ENCODE measurements at regions not wholly inside any gene's neighbourhood (a gene's known extent, or its start where the extent isn't known, plus 50 kb on each side); places are given as distances from the start of the nearest gene placed in this dataset.

- H3K4me3 ChIP-seq, result no peak overlapping the region
- Mint-ChIP-seq H3K36me3 (ENCODE audit: low read depth) (no peaks in the 10 kb centered on the region), H3K27ac (no peak overlapping the region), H3K4me1 (peaks cover 7% of the 10 kb centered on the region; the same call in 2 of the 3 replicates), H3K27me3 (ENCODE audit: insufficient read depth, low read depth, poor library complexity) (no peaks in the 10 kb centered on the region), H3K4me3 (no peak overlapping the region), H3K9me3 (no peaks in the 10 kb centered on the region)
- H3K79me2 ChIP-seq (replicated peaks; ENCODE audit: insufficient read depth), result no peaks in the 10 kb centered on the region
- DNase-seq (ENCODE audit: low spot score) (no peak), ATAC-seq (no peak)
- H3K27ac ChIP-seq (ENCODE audit: low read depth), result no peak overlapping the region
- H2AFZ ChIP-seq, result no peak overlapping the region
- H3F3A ChIP-seq (replicated peaks; ENCODE audit: low read depth), result no peaks in the 10 kb centered on the region
- H3K27me3 ChIP-seq (ENCODE audit: insufficient read depth), result no peaks in the 10 kb centered on the region
- no peaks in the 10 kb centered on the region for H3K9me2 ChIP-seq (ENCODE audit: insufficient read depth)
- no peaks in the 10 kb centered on the region for H4K20me1 ChIP-seq (replicated peaks; ENCODE audit: insufficient read depth)
- TF ChIP-seq, protein P1, sequence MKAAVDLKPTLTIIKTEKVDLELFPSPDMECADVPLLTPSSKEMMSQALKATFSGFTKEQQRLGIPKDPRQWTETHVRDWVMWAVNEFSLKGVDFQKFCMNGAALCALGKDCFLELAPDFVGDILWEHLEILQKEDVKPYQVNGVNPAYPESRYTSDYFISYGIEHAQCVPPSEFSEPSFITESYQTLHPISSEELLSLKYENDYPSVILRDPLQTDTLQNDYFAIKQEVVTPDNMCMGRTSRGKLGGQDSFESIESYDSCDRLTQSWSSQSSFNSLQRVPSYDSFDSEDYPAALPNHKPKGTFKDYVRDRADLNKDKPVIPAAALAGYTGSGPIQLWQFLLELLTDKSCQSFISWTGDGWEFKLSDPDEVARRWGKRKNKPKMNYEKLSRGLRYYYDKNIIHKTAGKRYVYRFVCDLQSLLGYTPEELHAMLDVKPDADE (IDR thresholded peaks at IDR 0.05), result no peak
- TF ChIP-seq POLR2AphosphoS5 (IDR thresholded peaks at IDR 0.05; ENCODE audit: low read depth) (no peak), ZNF114 (CRISPR knock-in tag; IDR thresholded peaks at IDR 0.05) (no peak), JUNB (IDR thresholded peaks at IDR 0.05; ENCODE audit: unreplicated experiment) (no peak), EZH2 (IDR thresholded peaks at IDR 0.05; ENCODE audit: low read depth, unreplicated experiment) (no peak), ZNF462 (CRISPR knock-in tag; IDR thresholded peaks at IDR 0.05) (no peak), ZNF331 (CRISPR knock-in tag; IDR thresholded peaks at IDR 0.05; ENCODE audit: low read depth) (no peak), CREB1 (CRISPR knock-in tag; IDR thresholded peaks at IDR 0.05; ENCODE audit: low read depth) (no peak), REST (IDR thresholded peaks at IDR 0.05; ENCODE audit: unreplicated experiment) (no peak), EZH2phosphoT487 (IDR thresholded peaks at IDR 0.05; ENCODE audit: unreplicated experiment) (no peak), STAT1 (IDR thresholded peaks at IDR 0.05; ENCODE audit: unreplicated experiment) (no peak), NANOG (IDR thresholded peaks at IDR 0.05; ENCODE audit: borderline replicate concordance) (no peak)
- TF ChIP-seq, protein P2, sequence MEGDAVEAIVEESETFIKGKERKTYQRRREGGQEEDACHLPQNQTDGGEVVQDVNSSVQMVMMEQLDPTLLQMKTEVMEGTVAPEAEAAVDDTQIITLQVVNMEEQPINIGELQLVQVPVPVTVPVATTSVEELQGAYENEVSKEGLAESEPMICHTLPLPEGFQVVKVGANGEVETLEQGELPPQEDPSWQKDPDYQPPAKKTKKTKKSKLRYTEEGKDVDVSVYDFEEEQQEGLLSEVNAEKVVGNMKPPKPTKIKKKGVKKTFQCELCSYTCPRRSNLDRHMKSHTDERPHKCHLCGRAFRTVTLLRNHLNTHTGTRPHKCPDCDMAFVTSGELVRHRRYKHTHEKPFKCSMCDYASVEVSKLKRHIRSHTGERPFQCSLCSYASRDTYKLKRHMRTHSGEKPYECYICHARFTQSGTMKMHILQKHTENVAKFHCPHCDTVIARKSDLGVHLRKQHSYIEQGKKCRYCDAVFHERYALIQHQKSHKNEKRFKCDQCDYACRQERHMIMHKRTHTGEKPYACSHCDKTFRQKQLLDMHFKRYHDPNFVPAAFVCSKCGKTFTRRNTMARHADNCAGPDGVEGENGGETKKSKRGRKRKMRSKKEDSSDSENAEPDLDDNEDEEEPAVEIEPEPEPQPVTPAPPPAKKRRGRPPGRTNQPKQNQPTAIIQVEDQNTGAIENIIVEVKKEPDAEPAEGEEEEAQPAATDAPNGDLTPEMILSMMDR (conservative IDR thresholded peaks at IDR 0.05; ENCODE audit: low read depth in 2 of 2), result no peak
- H3K4me2 ChIP-seq, result no peak overlapping the region
- H3K4me1 ChIP-seq (ENCODE audit: insufficient read depth), result no peaks in the 10 kb centered on the region
- no peaks in the 10 kb centered on the region for H3K36me3 ChIP-seq (ENCODE audit: insufficient read depth)
These were observed 267.7 kb upstream of the TET2 start for GRCh38 chr4:104878936-104879335.
